ENCODE measurements at regions not wholly inside any gene's neighbourhood (a gene's known extent, or its start where the extent isn't known, plus 50 kb on each side); places are given as distances from the start of the nearest gene placed in this dataset.

- FAIRE-seq (peak; percentile 60), DNase-seq (ENCODE audit: low read depth) (peak; percentile 65)
- Histone ChIP-seq H2AFZ (ENCODE audit: low read depth, low read length) (no peak overlapping the region), H3K27ac (ENCODE audit: low read depth, low read length) (no peak overlapping the region), H3K9ac (ENCODE audit: low read length) (no peak overlapping the region), H3K9me3 (ENCODE audit: insufficient read depth, low read depth, low read length) (no peaks in the 10 kb centered on the region), H3K4me2 (ENCODE audit: low read length) (peak overlapping the region; percentile 24), H3K4me1 (ENCODE audit: insufficient read depth, low read length) (peaks cover 4% of the 10 kb centered on the region), H4K20me1 (ENCODE audit: insufficient read depth, low read length) (no peaks in the 10 kb centered on the region), H3K27me3 (ENCODE audit: insufficient read depth, low read length) (no peaks in the 10 kb centered on the region), H3K79me2 (ENCODE audit: insufficient read depth, low read length) (no peaks in the 10 kb centered on the region), H3K36me3 (ENCODE audit: insufficient read depth, low read length) (no peaks in the 10 kb centered on the region), H3K4me3 (ENCODE audit: insufficient read depth, low read depth, low read length) (no peak overlapping the region)
- H3K9me3 Mint-ChIP-seq (ENCODE audit: unreplicated experiment): no peaks in the 10 kb centered on the region
- H3K4me3 Mint-ChIP-seq (ENCODE audit: unreplicated experiment): no peak overlapping the region
- H3K27ac Mint-ChIP-seq (ENCODE audit: unreplicated experiment): peak overlapping the region; percentile 30
- H3K27me3 Mint-ChIP-seq (ENCODE audit: low read depth, unreplicated experiment): no peaks in the 10 kb centered on the region
- peaks cover 11% of the 10 kb centered on the region for H3K4me1 Mint-ChIP-seq (ENCODE audit: low read depth, unreplicated experiment)
- H3K36me3 Mint-ChIP-seq (ENCODE audit: low read depth, unreplicated experiment): no peaks in the 10 kb centered on the region
- TF ChIP-seq CTCF (IDR thresholded peaks at IDR 0.05; ENCODE audit: insufficient read depth, low read depth, low read length): no peak
- no peak for TF ChIP-seq EZH2 (IDR thresholded peaks at IDR 0.05; ENCODE audit: insufficient read depth, low read length)
These were observed 572.7 kb downstream of the EPHA4 start for GRCh38 chr2:220999356-220999755.

DNA sequence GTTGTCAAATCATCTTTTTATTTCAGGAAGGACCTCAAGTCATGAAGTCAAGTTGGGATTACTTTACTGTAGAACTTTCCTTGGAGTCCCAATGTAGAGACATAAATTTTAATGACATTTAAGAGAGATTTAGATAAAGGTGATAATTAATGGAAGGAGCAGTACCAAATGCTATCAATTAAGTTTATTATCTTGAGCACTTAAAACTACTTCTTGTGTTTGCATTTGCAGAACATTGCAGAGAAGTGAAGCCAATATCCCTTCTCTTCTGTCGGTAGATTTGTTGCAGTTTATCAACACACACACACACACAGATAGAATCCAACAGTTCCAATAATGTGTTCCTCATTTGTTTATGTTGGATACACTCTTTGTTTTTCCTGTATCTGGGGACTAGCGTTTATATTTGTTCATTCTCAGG lies 570.7 kb downstream of the EPHA4 start:
- no peak for TF ChIP-seq CTCF (IDR thresholded peaks at IDR 0.05; ENCODE audit: insufficient read depth, low read depth, low read length)
- TF ChIP-seq EZH2 (IDR thresholded peaks at IDR 0.05; ENCODE audit: insufficient read depth, low read length): no peak
- FAIRE-seq: no peak
- H2AFZ ChIP-seq (ENCODE audit: low read depth, low read length): no peak overlapping the region
- no peak overlapping the region for H3K27ac ChIP-seq (ENCODE audit: low read depth, low read length)
- no peaks in the 10 kb centered on the region for H3K27me3 ChIP-seq (ENCODE audit: insufficient read depth, low read length)
- no peaks in the 10 kb centered on the region for H3K36me3 ChIP-seq (ENCODE audit: insufficient read depth, low read length)
- no peaks in the 10 kb centered on the region for H3K9me3 Mint-ChIP-seq (ENCODE audit: unreplicated experiment)
- no peaks in the 10 kb centered on the region for H3K36me3 Mint-ChIP-seq (ENCODE audit: low read depth, unreplicated experiment)
- H3K9ac ChIP-seq (ENCODE audit: low read length): no peak overlapping the region
- H3K27ac Mint-ChIP-seq (ENCODE audit: unreplicated experiment): no peak overlapping the region
- H3K4me2 ChIP-seq (ENCODE audit: low read length): no peak overlapping the region
- no peak for DNase-seq (ENCODE audit: low read depth)
- no peak overlapping the region for H3K4me3 Mint-ChIP-seq (ENCODE audit: unreplicated experiment)
- H3K79me2 ChIP-seq (ENCODE audit: insufficient read depth, low read length): no peaks in the 10 kb centered on the region
- no peak overlapping the region for H3K4me3 ChIP-seq (ENCODE audit: insufficient read depth, low read depth, low read length)
- no peaks in the 10 kb centered on the region for H3K27me3 Mint-ChIP-seq (ENCODE audit: low read depth, unreplicated experiment)
- H3K9me3 ChIP-seq (ENCODE audit: insufficient read depth, low read depth, low read length): no peaks in the 10 kb centered on the region
- peaks cover 4% of the 10 kb centered on the region for H3K4me1 ChIP-seq (ENCODE audit: insufficient read depth, low read length)
- no peaks in the 10 kb centered on the region for H4K20me1 ChIP-seq (ENCODE audit: insufficient read depth, low read length)
- H3K4me1 Mint-ChIP-seq (ENCODE audit: low read depth, unreplicated experiment): peaks cover 11% of the 10 kb centered on the region

GRCh38 chr2:221002101-221002685 lies 569.9 kb downstream of the EPHA4 start:
- H3K36me3 Mint-ChIP-seq (ENCODE audit: low read depth, unreplicated experiment): no peaks in the 10 kb centered on the region
- no peaks in the 10 kb centered on the region for H3K9me3 Mint-ChIP-seq (ENCODE audit: unreplicated experiment)

More at GRCh38 chr2:221002101-221002685, 569.9 kb downstream of the EPHA4 start:
- Histone ChIP-seq H3K9me3 (ENCODE audit: insufficient read depth, low read depth, low read length) (no peaks in the 10 kb centered on the region), H3K27ac (ENCODE audit: low read depth, low read length) (no peak overlapping the region), H3K4me1 (ENCODE audit: insufficient read depth, low read length) (peaks cover 4% of the 10 kb centered on the region), H4K20me1 (ENCODE audit: insufficient read depth, low read length) (no peaks in the 10 kb centered on the region), H3K36me3 (ENCODE audit: insufficient read depth, low read length) (no peaks in the 10 kb centered on the region), H3K27me3 (ENCODE audit: insufficient read depth, low read length) (no peaks in the 10 kb centered on the region), H3K9ac (ENCODE audit: low read length) (no peak overlapping the region), H3K4me3 (ENCODE audit: insufficient read depth, low read depth, low read length) (no peak overlapping the region), H2AFZ (ENCODE audit: low read depth, low read length) (no peak overlapping the region), H3K79me2 (ENCODE audit: insufficient read depth, low read length) (no peaks in the 10 kb centered on the region), H3K4me2 (ENCODE audit: low read length) (no peak overlapping the region)
- H3K27ac Mint-ChIP-seq (ENCODE audit: unreplicated experiment): no peak overlapping the region
- peaks cover 11% of the 10 kb centered on the region for H3K4me1 Mint-ChIP-seq (ENCODE audit: low read depth, unreplicated experiment)
- H3K27me3 Mint-ChIP-seq (ENCODE audit: low read depth, unreplicated experiment): no peaks in the 10 kb centered on the region
- FAIRE-seq (no peak), DNase-seq (ENCODE audit: low read depth) (no peak)
- no peak overlapping the region for H3K4me3 Mint-ChIP-seq (ENCODE audit: unreplicated experiment)
- TF ChIP-seq EZH2 (IDR thresholded peaks at IDR 0.05; ENCODE audit: insufficient read depth, low read length) (no peak), CTCF (IDR thresholded peaks at IDR 0.05; ENCODE audit: insufficient read depth, low read depth, low read length) (no peak)
